ENCODE measurements at regions not wholly inside any gene's neighbourhood (a gene's known extent, or its start where the extent isn't known, plus 50 kb on each side); places are given as distances from the start of the nearest gene placed in this dataset.
"Not testable (repeated sequence)": the region's sequence is repeated elsewhere in the genome, so short reads cannot be mapped to it uniquely, and the experiment has no call there.

GRCh38 chr11:39361557-39361956, 2097.9 kb downstream of the LRRC4C start:
- Histone ChIP-seq H3K79me2 (ENCODE audit: insufficient read depth, low read length) (no peaks in the 10 kb centered on the region), H3K9me3 (ENCODE audit: low read depth, low read length) (no peaks in the 10 kb centered on the region), H3K4me1 (ENCODE audit: insufficient read depth, low read length) (no peaks in the 10 kb centered on the region), H3K36me3 (ENCODE audit: insufficient read depth, low read length) (no peaks in the 10 kb centered on the region), H3K4me3 (ENCODE audit: insufficient read depth, low read length) (no peak overlapping the region), H3K27me3 (ENCODE audit: insufficient read depth, low read length) (no peaks in the 10 kb centered on the region), H3K4me2 (ENCODE audit: insufficient read depth, low read length) (no peak overlapping the region), H2AFZ (ENCODE audit: low read length) (no peak overlapping the region), H4K20me1 (ENCODE audit: insufficient read depth, low read length) (no peaks in the 10 kb centered on the region), H3K27ac (ENCODE audit: low read depth, low read length) (no peak overlapping the region)
- no peak for DNase-seq (ENCODE audit: insufficient read length, low spot score, missing footprints)
- no peak for TF ChIP-seq CTCF (IDR thresholded peaks at IDR 0.05; ENCODE audit: extremely low read depth, low read depth, low read length)

GRCh38 chr11:39345834-39346442, 2113.5 kb downstream of the LRRC4C start:
- no peaks in the 10 kb centered on the region for H4K20me1 ChIP-seq (ENCODE audit: insufficient read depth, low read length)
- no peaks in the 10 kb centered on the region for H3K36me3 ChIP-seq (ENCODE audit: insufficient read depth, low read length)
- H3K4me3 ChIP-seq (ENCODE audit: insufficient read depth, low read length) = no peak overlapping the region
- H3K4me2 ChIP-seq (ENCODE audit: insufficient read depth, low read length) = no peak overlapping the region
- H3K4me1 ChIP-seq (ENCODE audit: insufficient read depth, low read length) = no peaks in the 10 kb centered on the region
- no peak for TF ChIP-seq CTCF (IDR thresholded peaks at IDR 0.05; ENCODE audit: extremely low read depth, low read depth, low read length)
- H3K27me3 ChIP-seq (ENCODE audit: insufficient read depth, low read length) = no peaks in the 10 kb centered on the region
- no peak overlapping the region for H3K27ac ChIP-seq (ENCODE audit: low read depth, low read length)
- H2AFZ ChIP-seq (ENCODE audit: low read length) = no peak overlapping the region
- no peak for DNase-seq (ENCODE audit: insufficient read length, low spot score, missing footprints)
- no peaks in the 10 kb centered on the region for H3K79me2 ChIP-seq (ENCODE audit: insufficient read depth, low read length)
- peaks cover 7% of the 10 kb centered on the region for H3K9me3 ChIP-seq (ENCODE audit: low read depth, low read length)

- TF ChIP-seq CTCF (IDR thresholded peaks at IDR 0.05; ENCODE audit: extremely low read depth, low read depth, low read length) = no peak
- no peak overlapping the region for H3K27ac ChIP-seq (ENCODE audit: low read depth, low read length)
- H3K79me2 ChIP-seq (ENCODE audit: insufficient read depth, low read length) = no peaks in the 10 kb centered on the region
- peaks cover 12% of the 10 kb centered on the region for H3K9me3 ChIP-seq (ENCODE audit: low read depth, low read length)
- no peak for DNase-seq (ENCODE audit: insufficient read length, low spot score, missing footprints)
- H2AFZ ChIP-seq (ENCODE audit: low read length) = no peak overlapping the region
- H3K4me3 ChIP-seq (ENCODE audit: insufficient read depth, low read length) = no peak overlapping the region
- H3K4me1 ChIP-seq (ENCODE audit: insufficient read depth, low read length) = no peaks in the 10 kb centered on the region
- no peaks in the 10 kb centered on the region for H3K36me3 ChIP-seq (ENCODE audit: insufficient read depth, low read length)
- no peaks in the 10 kb centered on the region for H4K20me1 ChIP-seq (ENCODE audit: insufficient read depth, low read length)
- H3K27me3 ChIP-seq (ENCODE audit: insufficient read depth, low read length) = no peaks in the 10 kb centered on the region
- no peak overlapping the region for H3K4me2 ChIP-seq (ENCODE audit: insufficient read depth, low read length)
Measured at GRCh38 chr11:39341461-39341860, 2118.0 kb downstream of the LRRC4C start.

GRCh38 chr11:39333006-39333405, 2126.4 kb downstream of the LRRC4C start:
- not testable (repeated sequence) for H3K79me2 ChIP-seq (ENCODE audit: insufficient read depth, low read length); H2AFZ ChIP-seq (ENCODE audit: low read length); H3K4me1 ChIP-seq (ENCODE audit: insufficient read depth, low read length); H3K4me3 ChIP-seq (ENCODE audit: insufficient read depth, low read length); H3K36me3 ChIP-seq (ENCODE audit: insufficient read depth, low read length); H3K9me3 ChIP-seq (ENCODE audit: low read depth, low read length); H3K4me2 ChIP-seq (ENCODE audit: insufficient read depth, low read length); H3K27me3 ChIP-seq (ENCODE audit: insufficient read depth, low read length); H4K20me1 ChIP-seq (ENCODE audit: insufficient read depth, low read length); H3K27ac ChIP-seq (ENCODE audit: low read depth, low read length); DNase-seq (ENCODE audit: insufficient read length, low spot score, missing footprints)

Measured in osteoblast (primary cell).